Hepatocyte (in vitro differentiated cells): ENCODE measurements at regions not wholly inside any gene's neighbourhood (a gene's known extent, or its start where the extent isn't known, plus 50 kb on each side); places are given as distances from the start of the nearest gene placed in this dataset.

Source experiments
- EZH2 ChIP-seq: fragments of 200-600 bp; sonication (generic); IDR thresholded peaks from 2 replicates; pipeline ENCODE4 v1.6.1; 2016; ENCODE audit warnings: antibody characterized with exemption, mild to moderate bottlenecking, borderline replicate concordance
- TF ChIP-seq, protein P1 (sequence below): fragments of 200-600 bp; sonication (generic); IDR thresholded peaks from 2 replicates; pipeline ENCODE4 v1.5.1; 2016; ENCODE audit warnings: antibody characterized with exemption, mild to moderate bottlenecking; ENCODE audit not compliant: poor library complexity

GRCh38 chr18:55838319-55838718 lies 250.3 kb upstream of the TCF4 start:
- TF ChIP-seq, protein P1, sequence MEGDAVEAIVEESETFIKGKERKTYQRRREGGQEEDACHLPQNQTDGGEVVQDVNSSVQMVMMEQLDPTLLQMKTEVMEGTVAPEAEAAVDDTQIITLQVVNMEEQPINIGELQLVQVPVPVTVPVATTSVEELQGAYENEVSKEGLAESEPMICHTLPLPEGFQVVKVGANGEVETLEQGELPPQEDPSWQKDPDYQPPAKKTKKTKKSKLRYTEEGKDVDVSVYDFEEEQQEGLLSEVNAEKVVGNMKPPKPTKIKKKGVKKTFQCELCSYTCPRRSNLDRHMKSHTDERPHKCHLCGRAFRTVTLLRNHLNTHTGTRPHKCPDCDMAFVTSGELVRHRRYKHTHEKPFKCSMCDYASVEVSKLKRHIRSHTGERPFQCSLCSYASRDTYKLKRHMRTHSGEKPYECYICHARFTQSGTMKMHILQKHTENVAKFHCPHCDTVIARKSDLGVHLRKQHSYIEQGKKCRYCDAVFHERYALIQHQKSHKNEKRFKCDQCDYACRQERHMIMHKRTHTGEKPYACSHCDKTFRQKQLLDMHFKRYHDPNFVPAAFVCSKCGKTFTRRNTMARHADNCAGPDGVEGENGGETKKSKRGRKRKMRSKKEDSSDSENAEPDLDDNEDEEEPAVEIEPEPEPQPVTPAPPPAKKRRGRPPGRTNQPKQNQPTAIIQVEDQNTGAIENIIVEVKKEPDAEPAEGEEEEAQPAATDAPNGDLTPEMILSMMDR, result no peak
- no peak for TF ChIP-seq EZH2
